MCF 10A (cell line): ENCODE measurements at regions not wholly inside any gene's neighbourhood (a gene's known extent, or its start where the extent isn't known, plus 50 kb on each side); places are given as distances from the start of the nearest gene placed in this dataset.

Source experiments
- BruUV-seq: library from RNA; stranded (reverse); fragments of 400-500 nt; replicated peaks from 2 replicates; lab custom pipeline; 2021; lab: Mats Ljungman, UMichigan
- CTCF ChIA-PET: fragments of 300-600 bp; sonication (Branson Sonifier 250); formaldehyde crosslinking; extraction: SDS; loops from one replicate; lab custom pipeline; 2021; ENCODE audit warnings: antibody characterized with exemption, inconsistent platforms; lab: Yijun Ruan, JAX
- POLR2A ChIA-PET: fragments of 300-600, 350-650 bp; sonication (Branson Sonifier 250); formaldehyde crosslinking; extraction: SDS; loops from one replicate; lab custom pipeline; 2020; ENCODE audit warnings: antibody characterized with exemption, inconsistent platforms; lab: Yijun Ruan, JAX
- DNase-seq: peaks from one replicate; pipeline ENCODE4 v3.0.0-alpha.2; 2018; ENCODE audit not compliant: unreplicated experiment
- H3K27ac Mint-ChIP-seq: one replicate; pipeline ENCODE4 v1.8.0; 2022; ENCODE audit warnings: mild to moderate bottlenecking, low read depth, mixed read lengths; ENCODE audit not compliant: unreplicated experiment
- H3K27me3 Mint-ChIP-seq: one replicate; pipeline ENCODE4 v1.8.0; 2022; ENCODE audit warnings: mixed read lengths; ENCODE audit not compliant: insufficient read depth, unreplicated experiment
- H3K36me3 Mint-ChIP-seq: one replicate; pipeline ENCODE4 v1.8.0; 2022; ENCODE audit warnings: mild to moderate bottlenecking, moderate library complexity, mixed read lengths; ENCODE audit not compliant: insufficient read depth, unreplicated experiment
- H3K4me1 Mint-ChIP-seq: one replicate; pipeline ENCODE4 v1.8.0; 2022; ENCODE audit warnings: mixed read lengths; ENCODE audit not compliant: insufficient read depth, unreplicated experiment
- H3K4me3 Mint-ChIP-seq: one replicate; pipeline ENCODE4 v1.8.0; 2022; ENCODE audit warnings: mild to moderate bottlenecking, moderate library complexity, mixed read lengths; ENCODE audit not compliant: unreplicated experiment
- H3K9me3 Mint-ChIP-seq: one replicate; pipeline ENCODE4 v1.8.0; 2022; ENCODE audit warnings: mixed read lengths; ENCODE audit not compliant: unreplicated experiment
- intact Hi-C: fragments of 100-400 bp; cut with micrococcal nuclease; formaldehyde crosslinking; loops from 2 replicates; pipeline ENCODE4 v1.14.1; 2022
- TF ChIP-seq, protein P1 (sequence below): fragments of 200-600 bp; IDR thresholded peaks from one replicate; pipeline ENCODE4 v1.8.0; 2022; ENCODE audit warnings: antibody characterized with exemption, mild to moderate bottlenecking; ENCODE audit not compliant: unreplicated experiment

DNA sequence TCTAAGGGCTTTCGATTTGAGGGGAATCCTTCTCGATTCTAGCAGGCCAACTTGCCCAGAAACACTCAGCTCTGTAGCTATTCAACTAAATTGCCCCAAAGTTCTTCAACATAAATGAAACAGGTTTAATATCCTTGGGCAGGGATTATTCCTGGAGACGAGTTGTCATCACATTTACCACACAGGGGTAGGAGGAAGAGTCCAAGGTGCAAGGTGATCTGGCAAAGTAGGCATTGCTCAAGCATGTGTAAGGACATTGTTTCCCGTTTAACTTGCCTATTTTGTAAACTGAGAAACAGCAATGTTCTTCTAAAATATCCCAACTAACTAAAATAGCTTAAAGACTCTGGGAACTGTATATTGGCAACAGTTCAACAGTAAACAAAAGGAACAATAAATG lies 814.3 kb downstream of the BCL11A start:
- CTCF ChIA-PET = no interaction called here
- intact Hi-C loops = no loop called here
- Mint-ChIP-seq H3K9me3 (no peaks in the 10 kb centered on the region), H3K4me3 (no peak overlapping the region), H3K36me3 (no peaks in the 10 kb centered on the region), H3K4me1 (no peaks in the 10 kb centered on the region), H3K27ac (no peak overlapping the region), H3K27me3 (no peaks in the 10 kb centered on the region)
- POLR2A ChIA-PET = no interaction called here
- BruUV-seq = no TSS peak
- TF ChIP-seq, protein P1, sequence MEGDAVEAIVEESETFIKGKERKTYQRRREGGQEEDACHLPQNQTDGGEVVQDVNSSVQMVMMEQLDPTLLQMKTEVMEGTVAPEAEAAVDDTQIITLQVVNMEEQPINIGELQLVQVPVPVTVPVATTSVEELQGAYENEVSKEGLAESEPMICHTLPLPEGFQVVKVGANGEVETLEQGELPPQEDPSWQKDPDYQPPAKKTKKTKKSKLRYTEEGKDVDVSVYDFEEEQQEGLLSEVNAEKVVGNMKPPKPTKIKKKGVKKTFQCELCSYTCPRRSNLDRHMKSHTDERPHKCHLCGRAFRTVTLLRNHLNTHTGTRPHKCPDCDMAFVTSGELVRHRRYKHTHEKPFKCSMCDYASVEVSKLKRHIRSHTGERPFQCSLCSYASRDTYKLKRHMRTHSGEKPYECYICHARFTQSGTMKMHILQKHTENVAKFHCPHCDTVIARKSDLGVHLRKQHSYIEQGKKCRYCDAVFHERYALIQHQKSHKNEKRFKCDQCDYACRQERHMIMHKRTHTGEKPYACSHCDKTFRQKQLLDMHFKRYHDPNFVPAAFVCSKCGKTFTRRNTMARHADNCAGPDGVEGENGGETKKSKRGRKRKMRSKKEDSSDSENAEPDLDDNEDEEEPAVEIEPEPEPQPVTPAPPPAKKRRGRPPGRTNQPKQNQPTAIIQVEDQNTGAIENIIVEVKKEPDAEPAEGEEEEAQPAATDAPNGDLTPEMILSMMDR = no peak
- no peak for DNase-seq

DNA sequence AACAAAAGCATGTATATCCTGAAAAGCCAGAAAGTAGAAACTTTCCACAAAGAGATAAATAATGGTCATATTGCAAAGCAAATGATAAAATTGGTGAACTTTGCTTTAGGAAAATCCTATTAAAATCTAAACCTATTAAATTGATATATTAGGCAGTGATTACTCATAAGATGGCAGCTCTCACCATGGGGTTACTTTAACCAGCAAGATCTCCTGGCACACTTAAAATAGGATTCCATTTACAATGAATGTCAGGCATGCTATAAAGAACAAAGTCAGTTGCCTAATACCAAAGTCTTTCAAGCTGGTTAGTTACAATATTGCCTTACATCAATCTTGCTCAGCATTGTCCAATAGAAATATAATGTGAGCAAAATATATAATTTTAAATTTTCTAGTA lies 816.2 kb downstream of the BCL11A start:
- intact Hi-C loops = no loop called here
- H3K36me3 Mint-ChIP-seq = no peaks in the 10 kb centered on the region
- no peak overlapping the region for H3K4me3 Mint-ChIP-seq
- no peaks in the 10 kb centered on the region for H3K27me3 Mint-ChIP-seq
- POLR2A ChIA-PET = interaction anchor here (1.5 kb wide), 1 partner anchor 8 kb away, joined by 3 read pairs; no protein-coding TSS in a partner anchor
- TF ChIP-seq, protein P1 = no peak
- H3K9me3 Mint-ChIP-seq = no peaks in the 10 kb centered on the region
- H3K27ac Mint-ChIP-seq = no peak overlapping the region
- BruUV-seq = no TSS peak
- CTCF ChIA-PET = no interaction called here
- no peak for DNase-seq
- H3K4me1 Mint-ChIP-seq = no peaks in the 10 kb centered on the region

DNA sequence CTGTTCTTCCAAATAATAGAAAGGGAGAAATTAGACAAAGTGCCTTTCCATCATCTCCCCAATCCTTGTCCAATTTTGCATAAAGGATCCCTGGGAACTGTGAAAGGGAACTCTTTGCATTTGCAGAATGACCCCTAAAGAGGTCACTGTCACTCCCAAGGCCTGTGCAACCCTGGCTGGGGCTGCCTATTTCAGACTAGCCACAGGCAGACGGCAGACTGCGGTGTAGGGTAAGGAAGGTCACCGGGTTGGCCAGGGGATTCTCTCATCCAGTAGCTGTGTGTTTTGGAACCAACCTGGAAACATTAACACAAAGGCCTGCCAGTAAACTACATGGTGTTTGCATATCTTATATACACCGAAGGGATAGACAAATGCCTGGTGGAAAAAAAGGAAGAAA lies 818.7 kb downstream of the BCL11A start:
- no peak for DNase-seq
- H3K36me3 Mint-ChIP-seq = no peaks in the 10 kb centered on the region
- TF ChIP-seq, protein P1 = no peak
- no peaks in the 10 kb centered on the region for H3K4me1 Mint-ChIP-seq
- BruUV-seq = no TSS peak
- ChIA-PET CTCF (interaction anchor here (0.7 kb wide), 1 partner anchor 528 kb away, joined by 3 read pairs; no protein-coding TSS in a partner anchor), POLR2A (interaction anchor here (1.2 kb wide), 1 partner anchor 34 kb away, joined by 4 read pairs; no protein-coding TSS in a partner anchor)
- intact Hi-C loops = no loop called here
- no peaks in the 10 kb centered on the region for H3K9me3 Mint-ChIP-seq
- H3K4me3 Mint-ChIP-seq = no peak overlapping the region
- H3K27ac Mint-ChIP-seq = no peak overlapping the region
- H3K27me3 Mint-ChIP-seq = no peaks in the 10 kb centered on the region

DNA sequence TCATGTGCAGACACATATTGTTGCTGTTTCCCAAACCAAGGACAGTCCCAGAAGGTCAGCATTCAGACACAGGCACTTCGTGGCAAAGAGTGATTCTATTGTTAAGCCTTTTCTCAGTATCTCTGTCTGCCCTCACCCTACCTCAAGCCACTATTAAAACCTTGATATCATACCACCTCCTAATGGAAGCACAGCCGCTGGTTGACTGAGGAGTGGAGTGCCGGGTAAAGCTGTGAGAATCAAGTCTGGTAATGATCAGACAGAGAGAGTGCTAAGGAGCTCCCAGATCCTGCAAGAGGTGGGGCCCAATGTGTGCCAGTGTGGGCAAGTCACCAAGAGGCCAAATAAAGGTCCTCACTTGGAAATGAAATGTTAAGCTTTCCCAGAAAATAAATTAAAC lies 819.5 kb downstream of the BCL11A start:
- H3K9me3 Mint-ChIP-seq = no peaks in the 10 kb centered on the region
- no peaks in the 10 kb centered on the region for H3K36me3 Mint-ChIP-seq
- intact Hi-C loops = no loop called here
- H3K27ac Mint-ChIP-seq = no peak overlapping the region
- no peak for DNase-seq
- ChIA-PET CTCF (interaction anchor here (0.6 to 0.7 kb wide), 2 partner anchors 17 to 527 kb away, joined by 3 read pairs; no protein-coding TSS in a partner anchor), POLR2A (interaction anchor here (1.2 kb wide), 1 partner anchor 35 kb away, joined by 4 read pairs; no protein-coding TSS in a partner anchor)
- H3K4me3 Mint-ChIP-seq = no peak overlapping the region
- no peaks in the 10 kb centered on the region for H3K27me3 Mint-ChIP-seq
- BruUV-seq = no TSS peak
- H3K4me1 Mint-ChIP-seq = no peaks in the 10 kb centered on the region
- TF ChIP-seq, protein P1 = no peak
